TTC549 (cell line): ENCODE measurements at regions not wholly inside any gene's neighbourhood (a gene's known extent, or its start where the extent isn't known, plus 50 kb on each side); places are given as distances from the start of the nearest gene placed in this dataset.
"Not testable (repeated sequence)": the region's sequence is repeated elsewhere in the genome, so short reads cannot be mapped to it uniquely, and the experiment has no call there.

ENCODE experiments used
- FAIRE-seq: peaks from 2 replicates; lab custom pipeline; 2012; peaks lifted over from hg19 to GRCh38; lab: Jason Lieb, UNC

DNA sequence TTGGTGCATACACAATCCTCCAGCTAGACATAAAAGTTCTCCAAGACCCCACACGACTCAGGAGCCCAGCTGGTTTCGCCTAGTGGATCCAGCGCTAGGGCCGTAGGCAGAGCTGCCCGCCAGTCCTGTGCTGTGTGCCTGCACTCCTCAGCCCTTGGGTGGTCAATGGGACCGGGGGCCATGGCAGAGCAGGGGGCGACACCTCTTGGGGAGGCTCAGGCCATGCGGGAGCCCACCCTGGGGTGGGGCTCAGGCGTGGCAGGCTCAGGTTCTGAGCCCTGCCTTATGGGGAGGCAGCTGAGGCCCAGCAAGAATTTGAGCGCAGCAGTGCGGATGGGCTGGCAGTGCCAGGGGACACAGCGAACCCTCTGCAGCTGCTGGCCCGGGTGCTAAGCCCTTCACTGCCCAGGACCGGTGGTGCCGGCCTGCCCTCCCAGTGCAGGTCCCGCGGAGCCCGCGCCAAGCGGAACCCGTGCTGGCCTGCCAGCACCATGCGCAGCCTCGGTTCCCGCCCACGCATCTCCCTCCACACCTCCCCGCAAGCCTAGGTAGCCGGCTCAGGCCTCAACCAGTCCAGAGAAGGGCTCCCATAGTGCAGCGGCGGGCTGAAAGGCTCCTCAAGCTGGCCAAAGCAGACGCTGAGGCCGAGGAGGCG lies 1566.6 kb upstream of the SLC39A10 start:
- no peak for FAIRE-seq

DNA sequence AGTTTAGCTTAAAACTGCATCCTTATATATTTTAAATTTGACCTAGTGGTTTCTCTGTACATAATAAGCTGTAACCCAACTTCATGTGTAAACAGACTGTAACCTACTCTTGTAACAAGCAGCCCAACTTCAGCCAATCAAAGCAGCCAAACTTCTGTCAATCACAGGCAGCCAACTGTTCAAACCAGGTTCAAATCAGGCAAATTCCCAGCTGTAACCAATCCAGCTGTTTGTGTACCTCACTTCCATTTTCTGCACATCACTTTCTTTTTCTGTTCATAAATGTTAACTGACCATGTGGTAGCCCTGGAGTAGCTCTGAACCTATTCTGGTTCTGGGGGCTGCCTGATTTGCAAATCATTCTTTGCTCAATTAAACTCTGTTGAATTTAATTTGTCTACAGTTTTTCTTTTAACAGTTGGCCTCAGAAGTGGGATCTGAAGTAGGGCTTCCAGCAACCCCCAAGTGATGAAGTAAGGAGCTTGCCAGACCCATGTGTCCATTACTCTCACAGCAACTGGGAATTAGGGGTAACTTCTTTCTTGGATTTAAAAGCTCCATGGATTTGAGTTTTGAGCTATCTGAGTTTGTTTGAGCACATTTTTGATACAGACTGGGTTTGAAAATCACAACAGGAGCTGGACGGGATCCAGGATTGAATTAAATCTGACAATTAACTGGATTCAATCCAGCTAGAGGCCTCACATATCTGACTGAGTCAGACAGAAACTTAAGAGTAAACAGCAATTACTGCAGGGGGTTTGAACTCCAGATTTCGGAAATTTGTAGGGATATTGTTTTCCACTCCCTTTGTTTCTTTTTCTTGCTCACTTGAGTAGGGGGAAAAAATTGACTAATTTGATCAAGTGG lies 1569.7 kb upstream of the SLC39A10 start:
- FAIRE-seq = no peak

GRCh38 chr2:194086129-194086528 lies 1570.9 kb upstream of the SLC39A10 start:
- no peak for FAIRE-seq

DNA sequence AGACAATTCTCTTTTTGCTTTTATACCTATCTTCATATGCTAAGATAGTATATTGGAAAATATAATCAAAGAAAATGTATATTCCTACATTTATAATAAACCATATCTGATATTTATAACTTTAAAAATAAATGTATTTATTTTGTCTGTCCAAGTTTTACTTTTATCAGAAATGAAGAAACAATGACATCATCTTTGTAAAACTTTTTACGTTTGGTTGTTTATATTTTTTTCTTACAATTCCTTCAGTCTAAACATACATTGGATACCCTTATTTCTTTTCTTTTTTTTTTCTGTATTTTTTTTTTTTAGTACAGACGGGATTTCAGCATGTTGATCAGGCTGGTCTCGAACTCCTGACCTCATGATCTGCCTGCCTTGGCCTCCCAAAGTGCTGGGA lies 1577.0 kb upstream of the SLC39A10 start:
- no peak for FAIRE-seq

- FAIRE-seq = no peak
Observed at GRCh38 chr2:194077366-194077765, 1579.7 kb upstream of the SLC39A10 start.

- FAIRE-seq = no peak
Observed at GRCh38 chr2:194062401-194062800, 1594.6 kb upstream of the SLC39A10 start.

DNA sequence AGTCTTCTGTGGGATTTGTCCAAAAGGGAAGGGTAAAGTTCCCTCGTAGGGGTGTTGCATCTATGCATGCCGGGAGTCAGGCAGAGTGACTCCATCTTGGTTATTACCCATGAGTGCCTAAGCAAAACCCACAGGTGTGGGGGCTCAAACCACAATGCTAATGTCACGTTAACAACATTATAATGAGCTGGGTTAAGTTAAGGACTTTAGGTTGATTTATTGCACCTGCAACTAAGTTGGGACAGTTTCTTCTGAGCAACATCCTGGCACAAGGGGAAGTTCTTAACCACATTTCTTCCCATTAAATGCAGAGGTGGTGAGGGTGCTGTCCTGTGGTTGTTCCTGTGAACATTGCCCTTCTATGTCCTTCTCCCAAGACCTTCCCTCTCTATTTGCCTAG lies 1596.8 kb upstream of the SLC39A10 start:
- no peak for FAIRE-seq

GRCh38 chr2:194054313-194054712 lies 1602.7 kb upstream of the SLC39A10 start:
- no peak for FAIRE-seq

DNA sequence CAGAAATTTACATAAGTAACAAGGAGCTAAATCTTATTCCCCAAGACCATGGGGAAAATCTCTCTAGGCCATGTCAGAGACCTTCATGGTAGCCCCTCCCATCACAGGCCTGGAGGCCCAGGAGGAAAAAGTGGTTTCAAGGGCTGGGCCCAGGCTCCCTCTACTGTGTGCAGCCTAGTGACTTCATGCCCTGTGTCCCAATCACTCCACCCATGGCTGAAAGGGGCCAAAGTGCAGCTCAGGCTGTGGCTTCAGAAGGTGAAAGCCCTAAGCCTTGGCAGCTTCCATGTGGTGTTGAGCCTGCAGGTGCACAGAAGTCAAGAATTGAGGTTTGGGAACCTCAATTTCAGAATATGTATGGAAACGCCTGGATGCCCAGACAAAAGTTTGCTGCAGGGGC lies 1612.7 kb upstream of the SLC39A10 start:
- no peak for FAIRE-seq

GRCh38 chr2:194021130-194021529 lies 1635.9 kb upstream of the SLC39A10 start:
- not testable (repeated sequence) for FAIRE-seq

- FAIRE-seq = no peak
Observed at GRCh38 chr2:194020155-194020554, 1636.9 kb upstream of the SLC39A10 start.

DNA sequence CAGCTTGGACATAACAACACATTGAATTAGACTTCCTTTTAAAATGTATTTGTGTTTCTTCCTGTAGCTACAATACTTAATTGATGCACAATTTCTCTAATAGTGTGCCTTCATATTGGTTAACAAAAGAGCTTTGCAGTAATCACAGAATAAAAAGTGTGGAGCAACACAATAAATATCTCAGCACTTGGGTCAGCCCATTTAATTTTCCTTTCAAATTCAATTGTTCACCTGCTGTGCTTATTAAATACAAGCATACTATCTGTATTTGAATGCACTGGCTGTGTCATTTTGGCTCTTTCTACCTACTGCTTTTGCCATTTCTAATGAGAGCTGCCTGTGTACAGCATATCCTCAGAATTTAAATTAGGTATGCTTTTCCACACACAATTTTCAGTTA lies 1641.3 kb upstream of the SLC39A10 start:
- no peak for FAIRE-seq

DNA sequence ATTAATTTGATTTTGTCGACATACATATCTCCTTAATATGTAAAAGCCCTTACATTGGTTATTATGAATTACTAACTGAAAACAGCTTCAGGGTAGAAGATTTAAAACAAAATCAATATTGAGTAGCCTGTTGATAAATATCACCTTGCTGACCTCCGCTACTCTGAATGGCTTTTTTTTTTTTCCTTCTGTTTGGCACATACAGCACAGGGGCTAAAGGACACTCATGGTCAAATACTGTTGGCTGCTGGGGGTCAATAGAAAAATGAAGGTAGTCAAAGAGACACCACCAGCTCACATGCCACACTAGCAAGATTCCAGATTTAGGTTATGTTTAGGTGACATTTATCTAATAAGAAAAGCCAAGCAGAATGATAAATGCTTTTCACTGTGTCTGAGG lies 1642.4 kb upstream of the SLC39A10 start:
- no peak for FAIRE-seq

- FAIRE-seq = no peak
Observed at GRCh38 chr2:194004590-194005206, 1652.3 kb upstream of the SLC39A10 start.

GRCh38 chr2:194003911-194004310 lies 1653.1 kb upstream of the SLC39A10 start:
- no peak for FAIRE-seq

- no peak for FAIRE-seq
Observed at GRCh38 chr2:194002699-194003368, 1654.2 kb upstream of the SLC39A10 start.

DNA sequence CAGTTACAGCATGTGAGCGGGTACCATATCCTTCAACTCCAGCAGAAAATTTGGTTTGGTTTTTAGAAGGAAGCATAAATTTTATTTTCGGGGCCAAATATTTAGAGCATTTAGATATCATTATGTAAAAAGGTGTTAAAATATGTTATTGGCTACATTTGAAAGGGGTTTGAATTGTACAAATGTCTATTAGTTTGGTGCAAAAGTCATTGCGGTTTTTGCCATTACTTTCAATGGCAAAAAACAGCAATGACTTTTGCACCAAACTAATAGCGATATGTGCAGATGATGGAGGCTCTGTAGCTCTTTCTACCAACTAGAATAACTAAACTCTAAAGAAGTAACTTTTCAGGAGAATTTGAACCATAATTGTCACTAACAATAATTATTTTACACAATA lies 1666.2 kb upstream of the SLC39A10 start:
- no peak for FAIRE-seq

DNA sequence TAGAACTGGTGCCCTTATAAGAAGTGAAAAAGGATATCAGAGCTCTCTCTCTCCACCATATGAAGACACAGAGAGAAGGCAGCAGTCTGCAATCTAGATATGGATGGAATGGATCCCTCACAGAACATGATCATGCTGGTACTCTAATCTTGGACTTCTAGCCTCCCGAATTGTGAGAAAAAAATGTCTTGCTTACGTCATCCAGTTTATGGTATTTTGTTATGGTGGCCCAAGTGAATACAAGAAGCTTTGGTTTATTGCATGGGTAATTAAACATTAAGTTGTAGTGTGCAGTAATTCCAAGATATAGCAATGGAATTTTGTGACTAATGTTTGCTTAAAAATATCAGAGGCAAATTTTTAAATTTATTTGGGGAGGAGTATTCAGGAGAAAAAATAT lies 1667.4 kb upstream of the SLC39A10 start:
- no peak for FAIRE-seq

GRCh38 chr2:193988784-193989183 lies 1668.2 kb upstream of the SLC39A10 start:
- no peak for FAIRE-seq

- no peak for FAIRE-seq
Observed at GRCh38 chr2:193985272-193985671, 1671.8 kb upstream of the SLC39A10 start.

- FAIRE-seq = no peak
Observed at GRCh38 chr2:193980599-193980998, 1676.4 kb upstream of the SLC39A10 start.

DNA sequence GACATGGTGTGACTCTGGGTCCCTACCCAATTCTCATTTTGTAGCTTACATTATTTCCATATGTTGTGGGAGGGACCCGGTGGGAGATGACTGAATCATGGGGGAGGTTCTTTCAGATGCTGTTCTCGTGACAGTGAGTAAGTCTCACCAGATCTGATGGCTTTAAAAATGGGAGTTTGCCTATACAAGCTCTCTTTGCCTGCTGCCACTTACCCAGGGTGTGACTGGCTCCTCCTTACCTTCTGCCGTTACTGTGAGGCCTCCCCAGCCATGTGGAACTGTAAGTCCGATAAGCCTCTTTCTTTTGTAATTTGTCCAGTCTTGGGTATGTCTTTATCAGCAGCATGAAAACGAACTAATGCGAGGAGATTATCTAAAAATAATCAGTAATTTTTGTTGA lies 1683.2 kb upstream of the SLC39A10 start:
- FAIRE-seq = no peak

DNA sequence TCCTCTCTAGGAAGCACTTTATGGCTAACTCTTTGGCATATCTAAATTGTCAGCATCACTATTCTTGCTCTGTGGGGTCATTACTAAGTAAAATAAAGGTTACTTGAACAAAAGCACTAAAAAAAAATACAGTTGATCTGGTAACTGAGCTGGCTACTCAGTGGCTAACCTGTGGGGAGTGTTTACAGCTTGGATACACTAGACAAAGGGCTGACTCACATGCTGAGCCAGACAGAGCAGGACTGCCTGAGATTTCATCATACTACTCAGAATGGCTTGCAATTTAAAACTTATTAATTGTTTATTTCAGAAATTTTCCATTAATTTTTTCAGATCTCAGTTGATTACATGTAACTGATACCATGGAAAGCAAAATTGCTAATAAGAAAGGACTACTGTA lies 1690.4 kb upstream of the SLC39A10 start:
- no peak for FAIRE-seq
